HUES64 (cell line): ENCODE measurements at regions not wholly inside any gene's neighbourhood (a gene's known extent, or its start where the extent isn't known, plus 50 kb on each side); places are given as distances from the start of the nearest gene placed in this dataset.
"Not testable (repeated sequence)": the region's sequence is repeated elsewhere in the genome, so short reads cannot be mapped to it uniquely, and the experiment has no call there.

Source experiments
- H3K27ac ChIP-seq: 2 replicates; pipeline ENCODE4 v1.7.0; 2013; ENCODE audit warnings: low read depth, low read length, inconsistent platforms
- H3K27me3 ChIP-seq: 2 replicates; pipeline ENCODE4 v1.6.1; 2013; ENCODE audit warnings: mild to moderate bottlenecking, low read length; ENCODE audit not compliant: insufficient read depth
- H3K36me3 ChIP-seq: 2 replicates; pipeline ENCODE4 v1.6.1; 2013; ENCODE audit warnings: mild to moderate bottlenecking, low read length; ENCODE audit not compliant: insufficient read depth
- H3K4me1 ChIP-seq: 2 replicates; pipeline ENCODE4 v1.6.1; 2013; ENCODE audit warnings: mild to moderate bottlenecking, low read length, moderate library complexity; ENCODE audit not compliant: insufficient read depth
- H3K4me3 ChIP-seq: 2 replicates; pipeline ENCODE4 v1.5.1; 2013; ENCODE audit warnings: mild to moderate bottlenecking, low read length, moderate library complexity
- H3K9ac ChIP-seq: 2 replicates; pipeline ENCODE4 v1.6.1; 2013; ENCODE audit warnings: mild to moderate bottlenecking, low read depth, low read length
- H3K9me3 ChIP-seq: 2 replicates; pipeline ENCODE4 v1.6.1; 2013; ENCODE audit warnings: low read depth, low read length; ENCODE audit not compliant: insufficient read depth
- WGBS: fragments of 150-250, 120-280 bp; methylation state at CpG from one replicate; pipeline ENCODE4 v1.1.7; 2013; ENCODE audit warnings: missing lambda C conversion rate; 5-methylcytosine and 5-hydroxymethylcytosine counted together

DNA sequence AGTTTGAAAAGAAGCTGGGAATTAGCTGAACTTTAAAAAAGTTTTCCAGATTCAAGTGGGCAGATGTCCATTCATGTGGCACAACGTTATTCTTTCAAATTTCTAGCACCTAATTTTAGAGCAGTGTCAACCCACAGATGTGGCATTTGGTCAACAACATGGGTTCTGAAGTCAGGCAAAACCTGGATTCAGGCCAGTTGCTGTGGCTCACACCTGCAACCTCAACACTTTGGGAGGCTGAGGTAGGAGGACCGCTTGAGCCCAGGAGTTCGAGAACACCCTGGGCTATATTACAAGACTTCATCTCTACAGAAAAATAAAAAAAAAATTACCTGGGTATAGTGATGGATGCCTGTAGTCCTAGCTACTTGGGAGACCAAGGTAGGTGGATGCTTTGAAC lies 380.2 kb upstream of the SALL1 start:
- Histone ChIP-seq H3K27ac (no peak overlapping the region), H3K4me1 (0 out of 2 replicates have a peak, but pooled peaks cover 11% of the 10 kb centered on the region)
- 96% methylated on average over 2 of the region's 3 CpGs for WGBS

DNA sequence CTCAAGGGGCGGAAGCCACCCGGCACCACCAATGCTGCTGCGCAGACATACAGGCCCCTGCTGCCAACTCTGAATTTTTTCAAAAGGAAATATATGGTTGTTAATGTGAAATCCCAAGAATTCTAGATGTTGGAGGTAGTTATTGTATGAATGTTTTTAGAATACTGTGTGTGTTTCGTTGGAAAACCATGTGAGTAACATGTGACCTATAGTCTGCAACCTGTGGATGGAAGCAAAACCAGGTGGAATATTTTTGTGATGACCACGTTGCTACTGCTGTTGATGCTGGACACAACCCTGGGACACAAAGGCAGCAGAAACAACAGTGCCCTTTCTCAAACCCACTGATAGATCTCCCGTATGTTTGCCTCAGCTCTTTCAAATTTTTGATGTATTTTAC lies 376.3 kb upstream of the SALL1 start:
- H3K9me3 ChIP-seq = peaks cover 2% of the 10 kb centered on the region
- no peak overlapping the region for H3K27ac ChIP-seq
- H3K4me3 ChIP-seq = no peak overlapping the region
- no peaks in the 10 kb centered on the region for H3K27me3 ChIP-seq
- no peak overlapping the region for H3K9ac ChIP-seq
- H3K36me3 ChIP-seq = no peaks in the 10 kb centered on the region
- 0 out of 2 replicates have a peak, but pooled peaks cover 13% of the 10 kb centered on the region for H3K4me1 ChIP-seq
- WGBS = 96% methylated on average over 6 of the region's 6 CpGs

More for the DNA sequence above, 380.2 kb upstream of the SALL1 start:
- no peaks in the 10 kb centered on the region for H3K9me3 ChIP-seq
- H3K9ac ChIP-seq = no peak overlapping the region
- no peak overlapping the region for H3K4me3 ChIP-seq
- H3K27me3 ChIP-seq = no peaks in the 10 kb centered on the region
- no peaks in the 10 kb centered on the region for H3K36me3 ChIP-seq

DNA sequence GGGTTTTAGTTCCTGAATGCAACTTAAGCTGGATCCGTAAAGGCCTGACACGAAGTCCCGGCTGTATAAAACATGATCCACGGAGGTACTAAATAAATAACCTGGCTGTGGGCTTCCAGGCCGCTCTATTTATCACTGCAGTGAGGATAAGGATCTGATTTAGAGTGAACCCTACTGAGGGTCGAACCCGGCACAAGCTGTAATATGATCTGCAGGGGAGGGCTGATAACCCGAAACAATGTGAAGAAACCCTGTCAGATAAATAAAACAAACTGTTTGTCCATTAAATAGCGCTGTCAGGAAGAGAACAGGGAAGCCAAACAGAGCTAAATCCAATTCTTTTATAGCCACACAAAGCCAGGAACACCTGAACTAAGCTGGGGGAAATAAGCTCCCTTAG lies 375.6 kb upstream of the SALL1 start:
- WGBS = 72% methylated on average over 9 of the region's 9 CpGs
- H3K36me3 ChIP-seq = no peaks in the 10 kb centered on the region
- peaks cover 7% of the 10 kb centered on the region for H3K9me3 ChIP-seq
- 0 out of 2 replicates have a peak, but pooled peaks cover 12% of the 10 kb centered on the region for H3K4me1 ChIP-seq
- H3K27me3 ChIP-seq = no peaks in the 10 kb centered on the region
- no peak overlapping the region for H3K9ac ChIP-seq
- no peak overlapping the region for H3K4me3 ChIP-seq
- no peak overlapping the region for H3K27ac ChIP-seq

DNA sequence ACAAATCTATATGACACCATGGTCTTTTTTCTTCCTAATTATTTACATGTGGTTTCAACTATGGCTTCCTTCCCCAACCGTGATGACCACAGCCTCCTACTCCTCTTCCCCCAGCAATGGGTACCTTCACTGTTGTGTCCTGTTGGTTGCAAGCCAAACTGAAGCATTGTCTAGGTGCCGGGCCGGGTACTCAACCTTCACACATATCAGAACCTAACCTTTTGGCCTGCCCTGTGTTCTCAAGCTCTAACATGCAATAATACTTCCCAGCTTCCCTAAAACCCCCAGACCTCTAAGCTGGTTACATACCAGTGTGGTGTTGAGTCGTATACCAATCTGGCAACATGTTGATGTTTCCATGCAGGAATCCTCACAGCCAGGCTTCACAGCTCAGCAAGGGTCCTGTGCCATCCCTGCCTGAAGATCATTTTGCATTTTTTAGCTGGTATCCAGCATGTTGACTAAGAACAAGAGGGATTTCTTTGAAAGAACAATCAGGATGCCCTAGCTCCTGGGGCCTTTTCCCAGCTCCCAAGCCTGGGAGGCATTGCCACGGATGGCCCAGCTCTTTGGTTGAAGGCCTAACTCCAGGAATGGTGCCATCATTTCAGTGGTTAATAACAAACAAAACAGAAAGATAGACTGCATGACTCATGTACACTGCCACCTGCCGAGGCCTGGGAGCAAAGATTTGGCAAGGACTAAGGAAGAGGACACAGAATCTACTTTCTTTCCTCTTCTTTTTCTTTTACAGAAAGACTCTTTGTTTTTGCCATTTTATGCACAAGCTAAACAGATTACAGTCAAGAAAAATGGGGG lies 373.7 kb upstream of the SALL1 start:
- no peak overlapping the region for H3K27ac ChIP-seq
- no peaks in the 10 kb centered on the region for H3K36me3 ChIP-seq
- H3K27me3 ChIP-seq = no peaks in the 10 kb centered on the region
- peaks cover 7% of the 10 kb centered on the region for H3K9me3 ChIP-seq
- H3K4me3 ChIP-seq = no peak overlapping the region
- 0 out of 2 replicates have a peak, but pooled peaks cover 12% of the 10 kb centered on the region for H3K4me1 ChIP-seq
- no peak overlapping the region for H3K9ac ChIP-seq
- 78% methylated on average over 6 of the region's 6 CpGs for WGBS

DNA sequence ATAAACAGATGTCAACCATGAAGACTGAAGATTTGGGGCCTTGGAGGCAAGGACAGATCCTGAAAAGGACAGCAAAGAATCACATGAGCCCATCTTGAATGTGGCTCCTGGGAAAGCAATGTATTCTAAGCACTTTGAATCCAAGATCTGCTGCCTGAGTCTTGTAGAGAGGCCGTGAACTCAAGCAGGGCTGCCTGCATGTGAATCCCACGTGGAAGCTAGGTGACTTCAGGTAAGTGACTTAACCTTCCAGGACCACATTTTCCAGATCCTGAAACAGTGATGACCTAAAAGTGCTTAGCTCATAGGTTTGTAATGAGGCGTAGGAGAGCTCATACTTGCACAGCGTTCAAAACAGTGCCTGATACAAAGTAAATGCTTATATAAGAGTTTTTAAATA lies 373.0 kb upstream of the SALL1 start:
- H3K4me3 ChIP-seq = no peak overlapping the region
- H3K4me1 ChIP-seq = 0 out of 2 replicates have a peak, but pooled peaks cover 12% of the 10 kb centered on the region
- H3K27ac ChIP-seq = no peak overlapping the region
- H3K9ac ChIP-seq = no peak overlapping the region
- H3K27me3 ChIP-seq = no peaks in the 10 kb centered on the region
- peaks cover 7% of the 10 kb centered on the region for H3K9me3 ChIP-seq
- H3K36me3 ChIP-seq = no peaks in the 10 kb centered on the region
- WGBS = 85% methylated on average over 3 of the region's 4 CpGs

DNA sequence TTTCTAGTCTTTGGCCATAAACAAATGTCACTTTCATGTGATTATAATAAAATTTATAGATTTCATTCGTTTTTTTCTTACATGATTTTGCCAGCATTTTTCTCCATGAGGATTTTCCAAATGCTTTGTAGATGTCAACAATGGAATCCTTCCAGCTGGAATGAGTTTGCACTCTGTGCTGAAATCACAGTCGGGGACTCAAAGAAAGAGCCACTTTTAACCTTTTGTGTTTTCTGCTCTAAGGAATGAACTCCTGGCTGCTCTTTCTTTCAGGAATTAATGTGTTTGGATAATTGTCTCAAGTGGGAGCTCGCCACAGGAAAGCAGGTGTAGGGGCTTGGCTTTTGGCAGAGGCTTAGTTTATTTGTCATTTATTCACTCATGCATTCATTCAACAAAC lies 372.3 kb upstream of the SALL1 start:
- Histone ChIP-seq H3K4me1 (0 out of 2 replicates have a peak, but pooled peaks cover 12% of the 10 kb centered on the region), H3K27me3 (no peaks in the 10 kb centered on the region), H3K9me3 (peaks cover 7% of the 10 kb centered on the region), H3K27ac (no peak overlapping the region), H3K4me3 (no peak overlapping the region), H3K36me3 (no peaks in the 10 kb centered on the region), H3K9ac (no peak overlapping the region)
- 75% methylated on average over 3 of the region's 3 CpGs for WGBS

DNA sequence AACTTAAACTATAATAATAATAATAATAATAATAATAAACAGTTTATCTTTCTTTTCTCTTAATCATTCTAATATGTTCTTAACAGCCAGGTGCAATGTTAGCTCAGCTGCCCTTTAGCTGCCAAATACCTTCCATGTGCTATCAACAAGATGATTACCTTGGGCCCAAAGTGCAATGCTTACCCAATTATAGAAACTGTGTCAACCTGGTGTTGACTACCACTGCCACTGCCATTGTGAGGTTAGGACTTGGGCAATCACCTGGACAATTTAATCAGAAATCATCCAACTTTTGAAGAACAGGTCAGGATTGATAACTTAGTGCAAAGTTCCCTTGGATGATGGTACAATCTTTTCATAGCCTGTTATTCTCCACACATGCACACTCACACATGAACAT lies 371.8 kb upstream of the SALL1 start:
- Histone ChIP-seq H3K27me3 (no peaks in the 10 kb centered on the region), H3K4me1 (0 out of 2 replicates have a peak, but pooled peaks cover 12% of the 10 kb centered on the region), H3K27ac (no peak overlapping the region), H3K4me3 (no peak overlapping the region), H3K36me3 (no peaks in the 10 kb centered on the region), H3K9me3 (peaks cover 7% of the 10 kb centered on the region), H3K9ac (no peak overlapping the region)

DNA sequence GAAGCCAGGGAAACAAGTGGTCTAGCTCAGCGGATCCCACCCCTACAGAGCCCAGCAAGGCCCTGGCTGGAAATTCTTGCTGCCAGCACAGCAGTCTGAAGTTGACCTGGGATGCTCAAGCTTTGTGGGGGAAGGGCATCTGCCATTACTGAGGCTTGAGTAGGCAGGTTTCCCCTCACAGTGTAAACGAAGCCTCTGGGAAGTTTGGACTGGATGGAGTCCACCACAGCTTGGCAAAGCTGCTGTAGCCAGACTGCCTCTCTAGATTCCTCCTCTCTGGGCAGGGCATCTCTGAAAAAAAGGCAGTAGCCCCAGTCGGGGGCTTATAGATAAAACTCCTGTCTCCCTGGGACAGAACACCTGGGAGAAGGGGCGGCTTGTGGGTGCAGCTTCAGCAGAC lies 365.9 kb upstream of the SALL1 start:
- H3K9ac ChIP-seq, H3K36me3 ChIP-seq, H3K27ac ChIP-seq, H3K4me1 ChIP-seq, H3K9me3 ChIP-seq, H3K4me3 ChIP-seq, H3K27me3 ChIP-seq: not testable (repeated sequence)
- WGBS = 89% methylated on average over 4 of the region's 4 CpGs

DNA sequence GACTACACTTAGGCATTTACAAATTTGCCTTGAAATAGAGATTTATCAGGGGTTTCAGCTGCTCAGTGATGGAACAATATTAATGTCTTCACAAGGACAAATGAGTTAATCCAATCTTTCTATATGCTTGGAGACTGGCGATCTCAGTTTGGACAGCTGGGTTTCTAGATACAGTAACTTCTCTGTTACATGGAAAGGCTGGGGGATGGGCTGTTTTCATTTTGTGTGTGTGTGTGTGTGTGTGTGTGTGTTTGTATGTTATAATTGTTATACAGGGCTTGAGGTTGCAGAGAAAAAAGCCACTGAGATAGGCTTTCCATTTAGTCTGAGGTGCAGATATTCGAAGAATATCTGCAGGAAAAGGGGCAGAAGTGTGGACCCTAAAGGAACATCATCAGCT lies 359.3 kb upstream of the SALL1 start:
- Histone ChIP-seq H3K27me3 (no peaks in the 10 kb centered on the region), H3K9ac (no peak overlapping the region), H3K27ac (no peak overlapping the region), H3K4me1 (no peaks in the 10 kb centered on the region), H3K36me3 (no peaks in the 10 kb centered on the region), H3K9me3 (peaks cover 9% of the 10 kb centered on the region), H3K4me3 (no peak overlapping the region)
- 97% methylated on average over 2 of the region's 2 CpGs for WGBS

DNA sequence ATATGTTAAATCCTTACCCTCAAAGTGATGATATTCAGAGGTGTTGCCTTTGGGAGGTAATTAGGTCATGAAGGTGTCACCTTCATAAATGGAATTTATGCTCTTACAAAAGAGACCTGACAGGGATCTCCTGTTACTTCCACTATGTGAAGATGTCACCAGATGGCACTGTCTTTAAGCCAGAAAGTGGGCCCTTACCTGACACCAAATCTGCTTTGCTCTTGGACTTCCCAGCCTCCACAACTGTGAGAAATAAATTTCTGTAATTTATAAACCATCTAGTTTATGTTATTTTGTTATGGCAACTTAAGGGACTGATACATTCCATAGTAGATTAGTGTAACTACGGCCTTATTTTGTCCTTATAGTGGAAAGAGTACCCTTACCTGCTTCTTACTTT lies 358.3 kb upstream of the SALL1 start:
- no peak overlapping the region for H3K9ac ChIP-seq
- H3K4me1 ChIP-seq = no peaks in the 10 kb centered on the region
- 100% methylated on average over 1 of the region's 1 CpG for WGBS
- H3K4me3 ChIP-seq = no peak overlapping the region
- peaks cover 9% of the 10 kb centered on the region for H3K9me3 ChIP-seq
- H3K36me3 ChIP-seq = no peaks in the 10 kb centered on the region
- H3K27me3 ChIP-seq = no peaks in the 10 kb centered on the region
- no peak overlapping the region for H3K27ac ChIP-seq

DNA sequence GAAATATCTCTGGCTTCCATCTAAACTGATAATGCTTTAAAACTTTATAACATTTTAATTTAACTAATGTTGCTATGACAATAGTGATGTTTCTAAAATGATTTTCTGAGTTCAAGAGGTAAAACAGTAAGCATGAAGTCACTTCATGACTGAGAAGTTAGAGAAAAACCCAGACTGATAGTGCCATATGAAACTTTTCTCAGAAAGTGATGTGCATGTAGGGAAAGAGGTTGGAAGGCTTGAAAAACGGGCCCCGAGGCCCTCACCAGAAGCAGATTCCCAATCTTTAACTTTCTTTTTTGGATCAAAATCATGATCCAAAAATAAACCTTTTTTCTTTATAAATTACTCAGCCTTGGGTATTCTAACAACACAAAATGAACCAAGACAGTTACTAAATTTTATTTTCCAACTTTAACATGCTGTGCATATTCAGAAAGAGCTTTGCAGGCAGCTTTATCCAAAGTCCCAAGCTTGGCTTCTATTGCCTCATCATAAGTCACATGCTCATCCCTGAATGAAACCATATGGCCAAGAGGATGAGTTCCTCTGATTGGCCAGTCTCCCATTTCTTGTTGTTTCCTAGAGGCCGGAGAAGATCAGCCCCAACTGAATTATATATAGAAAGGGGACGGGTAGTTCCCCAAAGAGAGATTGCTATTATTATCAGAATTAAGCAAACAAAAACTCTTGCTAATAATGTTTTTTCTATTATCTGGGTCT lies 357.6 kb upstream of the SALL1 start:
- WGBS = 100% methylated on average over 2 of the region's 4 CpGs

More for the DNA sequence above, 357.6 kb upstream of the SALL1 start:
- Histone ChIP-seq H3K4me1 (no peaks in the 10 kb centered on the region), H3K36me3 (no peaks in the 10 kb centered on the region), H3K27ac (no peak overlapping the region), H3K4me3 (no peak overlapping the region), H3K27me3 (no peaks in the 10 kb centered on the region), H3K9ac (no peak overlapping the region), H3K9me3 (peaks cover 9% of the 10 kb centered on the region)
